ENCODE measurements at regions not wholly inside any gene's neighbourhood (a gene's known extent, or its start where the extent isn't known, plus 50 kb on each side); places are given as distances from the start of the nearest gene placed in this dataset.

DNA sequence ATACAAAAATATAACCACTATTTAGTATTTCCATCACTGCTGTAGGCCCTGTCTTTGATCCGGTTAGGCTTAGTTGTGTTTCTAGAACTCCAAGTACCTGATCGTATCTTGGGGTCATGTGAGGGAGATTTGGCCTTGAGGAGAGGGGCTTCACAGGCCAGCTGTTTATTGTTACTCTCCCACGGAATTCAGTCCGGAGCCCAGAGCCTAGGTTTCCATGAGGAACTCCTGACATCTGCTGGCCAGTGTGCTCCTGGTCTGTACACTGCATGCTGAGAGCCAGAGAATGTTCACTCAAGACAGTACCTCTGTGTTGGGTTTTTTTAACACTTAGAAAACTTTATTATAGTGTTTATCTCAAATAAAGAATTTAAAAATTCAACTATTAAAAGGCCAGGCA, 341.0 kb upstream of the TMEM132C start:
- TF ChIP-seq, protein P1, sequence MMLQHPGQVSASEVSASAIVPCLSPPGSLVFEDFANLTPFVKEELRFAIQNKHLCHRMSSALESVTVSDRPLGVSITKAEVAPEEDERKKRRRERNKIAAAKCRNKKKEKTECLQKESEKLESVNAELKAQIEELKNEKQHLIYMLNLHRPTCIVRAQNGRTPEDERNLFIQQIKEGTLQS (IDR thresholded peaks at IDR 0.05; ENCODE audit: insufficient read depth, low read depth, low read length), result no peak
- TF ChIP-seq, protein P2, sequence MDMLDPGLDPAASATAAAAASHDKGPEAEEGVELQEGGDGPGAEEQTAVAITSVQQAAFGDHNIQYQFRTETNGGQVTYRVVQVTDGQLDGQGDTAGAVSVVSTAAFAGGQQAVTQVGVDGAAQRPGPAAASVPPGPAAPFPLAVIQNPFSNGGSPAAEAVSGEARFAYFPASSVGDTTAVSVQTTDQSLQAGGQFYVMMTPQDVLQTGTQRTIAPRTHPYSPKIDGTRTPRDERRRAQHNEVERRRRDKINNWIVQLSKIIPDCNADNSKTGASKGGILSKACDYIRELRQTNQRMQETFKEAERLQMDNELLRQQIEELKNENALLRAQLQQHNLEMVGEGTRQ (IDR thresholded peaks at IDR 0.05; ENCODE audit: low read length), result no peak
